Sigmoid colon (tissue), 4 donors: ENCODE measurements at regions not wholly inside any gene's neighbourhood (a gene's known extent, or its start where the extent isn't known, plus 50 kb on each side); places are given as distances from the start of the nearest gene placed in this dataset.

Experiments used
- CTCF ChIP-seq, 4 experiments: fragments of 450-650 bp in 3 of 4; fragments of 200-600 bp in 1 of 4; IDR thresholded peaks; one replicate each; pipeline ENCODE4 v1.5.1; 2016 to 2019; ENCODE audit warnings: antibody characterized with exemption in 4 of 4, mild to moderate bottlenecking in 3 of 4, moderate library complexity in 2 of 4
- EP300 ChIP-seq, 4 donors: sonication (generic); formaldehyde crosslinking; IDR thresholded peaks; one replicate each; pipeline ENCODE4 v1.6.1; 2017; ENCODE audit warnings: antibody characterized with exemption in 4 of 4
- POLR2A ChIP-seq, 2 donors: fragments of 450-650 bp; IDR thresholded peaks; one replicate each; pipeline ENCODE4 v1.6.1; 2016; ENCODE audit warnings: antibody characterized with exemption in 2 of 2, mild to moderate bottlenecking in 2 of 2, moderate library complexity in 2 of 2
- POLR2AphosphoS5 ChIP-seq, 4 donors: sonication (generic); formaldehyde crosslinking; IDR thresholded peaks; one replicate each; pipeline ENCODE4 v1.6.1; 2017; ENCODE audit warnings: antibody characterized with exemption in 4 of 4

DNA sequence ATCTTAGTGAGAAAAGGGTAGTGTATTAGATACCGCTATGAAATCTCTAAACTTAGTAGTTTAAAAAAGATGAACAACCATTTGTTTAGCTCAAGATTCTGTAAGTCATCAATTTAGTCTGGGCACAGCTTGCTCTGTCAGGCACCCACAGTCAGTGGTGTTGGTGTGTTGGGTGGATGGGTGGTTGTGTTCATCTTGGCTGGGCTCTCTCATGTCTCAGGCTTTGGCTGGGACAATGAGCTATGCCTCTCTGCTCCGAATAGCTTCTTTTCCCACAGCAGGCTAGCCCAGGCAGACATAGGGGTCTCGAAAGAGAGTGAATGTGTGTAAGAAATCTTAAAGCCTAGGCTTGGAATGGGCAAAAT lies 127.0 kb upstream of the GATB start:
- TF ChIP-seq CTCF (IDR thresholded peaks at IDR 0.05) (no peak), POLR2A (IDR thresholded peaks at IDR 0.05) (no peak), EP300 (IDR thresholded peaks at IDR 0.05) (no peak), POLR2AphosphoS5 (IDR thresholded peaks at IDR 0.05) (no peak)
